Astrocyte of the cerebellum (primary cell): ENCODE measurements at regions not wholly inside any gene's neighbourhood (a gene's known extent, or its start where the extent isn't known, plus 50 kb on each side); places are given as distances from the start of the nearest gene placed in this dataset.

Source experiments
- DNase-seq: peaks from one replicate; pipeline ENCODE4 v3.0.0-alpha.2; 2011; ENCODE audit warnings: low read depth
- H3K4me3 ChIP-seq: 2 replicates; pipeline ENCODE4 v1.5.1; 2011; ENCODE audit warnings: mild to moderate bottlenecking, low read depth, low read length, moderate library complexity
- in situ Hi-C: cut with HindIII; loops from 2 replicates; pipeline ENCODE4 v1.10.0; 2017; ENCODE audit warnings: low sequenced_read_pairs
- TF ChIP-seq, protein P1 (sequence below): IDR thresholded peaks from 2 replicates; pipeline ENCODE4 v1.5.1; 2012; ENCODE audit warnings: low read length, low read depth, moderate library complexity, mild to moderate bottlenecking; ENCODE audit errors: missing control alignments

DNA sequence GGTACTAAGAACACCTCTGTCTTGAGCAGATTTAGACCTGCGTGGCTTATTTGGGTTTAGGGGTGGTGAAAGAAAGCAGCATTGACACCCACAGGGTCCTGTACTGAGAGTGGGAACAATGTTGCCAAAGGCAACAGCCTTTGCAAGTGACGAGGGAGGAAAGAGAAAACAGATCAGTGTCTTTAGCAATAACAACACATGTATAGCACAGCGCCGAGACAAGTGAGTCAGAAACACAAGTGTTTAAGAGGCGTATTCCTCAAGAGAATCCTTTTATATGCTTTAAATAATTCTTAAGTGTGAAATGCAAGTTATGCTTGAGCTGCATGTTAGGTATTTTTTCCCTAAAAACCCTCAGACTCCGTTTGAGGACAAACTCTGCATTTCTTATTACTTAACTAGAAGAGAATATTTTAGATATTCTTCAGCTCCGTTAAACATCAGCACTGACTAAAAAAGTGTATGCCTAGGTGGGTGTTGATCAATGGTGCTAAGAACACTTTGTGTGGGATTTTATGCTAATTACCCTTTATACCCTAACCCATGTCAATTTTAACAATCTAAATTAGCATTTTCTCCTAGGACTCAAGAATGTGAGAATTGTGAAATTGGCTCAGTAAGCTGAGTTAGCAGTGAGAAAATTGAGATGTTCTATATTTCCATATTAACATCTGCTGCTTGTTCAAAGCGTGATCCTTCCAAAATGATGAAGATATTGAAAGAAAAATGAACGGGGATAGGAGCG lies 1095.4 kb upstream of the CELF2 start:
- in situ Hi-C loops = no loop called here
- TF ChIP-seq, protein P1, sequence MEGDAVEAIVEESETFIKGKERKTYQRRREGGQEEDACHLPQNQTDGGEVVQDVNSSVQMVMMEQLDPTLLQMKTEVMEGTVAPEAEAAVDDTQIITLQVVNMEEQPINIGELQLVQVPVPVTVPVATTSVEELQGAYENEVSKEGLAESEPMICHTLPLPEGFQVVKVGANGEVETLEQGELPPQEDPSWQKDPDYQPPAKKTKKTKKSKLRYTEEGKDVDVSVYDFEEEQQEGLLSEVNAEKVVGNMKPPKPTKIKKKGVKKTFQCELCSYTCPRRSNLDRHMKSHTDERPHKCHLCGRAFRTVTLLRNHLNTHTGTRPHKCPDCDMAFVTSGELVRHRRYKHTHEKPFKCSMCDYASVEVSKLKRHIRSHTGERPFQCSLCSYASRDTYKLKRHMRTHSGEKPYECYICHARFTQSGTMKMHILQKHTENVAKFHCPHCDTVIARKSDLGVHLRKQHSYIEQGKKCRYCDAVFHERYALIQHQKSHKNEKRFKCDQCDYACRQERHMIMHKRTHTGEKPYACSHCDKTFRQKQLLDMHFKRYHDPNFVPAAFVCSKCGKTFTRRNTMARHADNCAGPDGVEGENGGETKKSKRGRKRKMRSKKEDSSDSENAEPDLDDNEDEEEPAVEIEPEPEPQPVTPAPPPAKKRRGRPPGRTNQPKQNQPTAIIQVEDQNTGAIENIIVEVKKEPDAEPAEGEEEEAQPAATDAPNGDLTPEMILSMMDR = no peak
- DNase-seq = no peak
- H3K4me3 ChIP-seq = no peak overlapping the region

DNA sequence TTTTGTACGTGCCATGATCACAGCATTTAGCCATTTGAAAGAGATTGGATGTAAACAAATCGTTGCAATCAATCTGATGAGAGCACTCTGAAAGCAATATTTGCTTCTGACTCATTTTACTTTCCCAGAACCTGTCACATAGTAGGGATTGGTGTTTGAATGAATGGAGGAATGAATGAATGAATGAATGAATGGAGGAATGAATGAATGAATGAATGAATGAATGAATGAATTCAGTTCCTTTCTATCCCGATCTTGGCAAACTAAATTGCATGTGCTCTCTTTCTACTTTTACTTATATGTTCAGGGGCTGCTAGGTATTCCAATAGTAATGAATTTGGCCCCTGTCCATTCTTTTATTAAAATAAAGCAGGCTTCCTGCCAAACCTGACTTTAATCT lies 1091.7 kb upstream of the CELF2 start:
- no peak overlapping the region for H3K4me3 ChIP-seq
- no peak for DNase-seq
- TF ChIP-seq, protein P1 = no peak
- in situ Hi-C loops = no loop called here

DNA sequence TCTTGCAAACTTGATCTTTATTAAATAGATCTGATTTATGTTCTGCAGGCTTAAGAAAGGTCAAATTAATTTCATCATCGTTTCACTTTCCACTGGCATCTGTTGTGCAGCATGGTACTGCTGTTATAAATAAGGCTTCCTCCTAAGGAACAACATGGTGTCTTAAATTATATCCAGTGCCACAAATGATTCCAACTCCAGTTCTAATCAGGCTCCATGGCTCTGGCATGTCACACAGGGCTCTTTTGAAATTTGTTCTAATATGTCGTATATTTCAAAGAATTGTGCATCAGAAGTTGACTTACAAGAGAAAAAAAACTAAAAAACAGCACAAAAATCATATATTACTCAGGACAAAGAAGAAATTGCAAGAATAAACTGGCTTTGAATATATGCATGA lies 1090.8 kb upstream of the CELF2 start:
- in situ Hi-C loops = no loop called here
- TF ChIP-seq, protein P1 = no peak
- no peak overlapping the region for H3K4me3 ChIP-seq
- no peak for DNase-seq

DNA sequence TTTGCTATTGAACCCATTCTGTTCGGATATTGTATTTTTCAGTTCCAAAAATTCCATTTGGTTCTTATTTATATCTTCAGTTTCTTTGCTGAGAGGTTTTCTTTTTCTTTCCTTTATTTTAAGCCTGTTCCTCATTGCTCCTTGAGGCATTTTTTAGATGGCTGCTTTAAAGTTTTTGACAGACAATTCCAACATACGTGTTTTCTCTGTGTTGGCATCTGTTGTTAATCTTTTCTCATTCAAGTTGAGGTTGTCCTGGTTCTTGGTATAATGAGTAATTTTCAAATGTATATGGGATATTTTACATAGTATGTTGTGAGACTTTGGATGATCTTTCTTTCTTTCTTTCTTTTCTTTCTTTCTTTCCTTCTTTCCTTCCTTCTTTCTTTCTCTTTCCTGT lies 1078.0 kb upstream of the CELF2 start:
- TF ChIP-seq, protein P1 = no peak
- no peak for DNase-seq
- in situ Hi-C loops = no loop called here
- H3K4me3 ChIP-seq = no peak overlapping the region

DNA sequence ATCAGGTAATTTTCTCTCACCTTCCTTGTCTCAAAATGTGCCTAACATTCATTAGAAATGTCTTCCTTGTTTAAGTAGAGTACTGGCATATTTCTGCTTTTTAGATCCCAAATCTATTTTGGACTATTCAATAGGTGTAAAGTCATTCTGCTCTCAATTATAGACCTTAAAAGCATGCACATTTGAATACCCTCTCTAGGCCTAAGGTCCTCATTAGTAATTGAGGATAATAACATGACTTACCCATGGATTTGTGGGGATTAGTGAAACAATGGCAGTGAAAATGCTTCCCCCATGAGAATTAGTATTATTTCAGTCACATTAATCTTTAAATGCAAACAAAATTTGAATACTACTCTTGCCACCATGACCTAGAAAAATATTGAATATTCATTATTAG lies 1073.0 kb upstream of the CELF2 start:
- no peak for DNase-seq
- H3K4me3 ChIP-seq = no peak overlapping the region
- in situ Hi-C loops = no loop called here
- TF ChIP-seq, protein P1 = no peak

DNA sequence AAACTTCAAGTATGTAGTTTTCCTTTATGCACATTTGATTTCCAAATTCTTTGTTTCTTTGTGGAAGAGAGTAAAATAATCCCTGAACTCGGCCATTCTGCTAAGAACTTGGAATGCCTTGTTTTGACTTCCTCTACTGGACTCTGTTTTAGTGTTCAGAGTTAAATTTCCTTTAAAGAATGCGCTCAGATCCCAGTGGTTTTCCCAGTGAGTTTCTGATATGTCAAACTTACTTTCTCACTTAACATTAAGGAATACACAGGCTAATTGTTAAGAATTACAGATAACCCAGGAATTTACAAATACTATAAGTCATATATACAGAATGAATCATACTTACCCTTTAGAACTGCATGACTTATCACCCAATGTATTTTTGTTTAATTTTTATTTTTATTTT lies 1067.6 kb upstream of the CELF2 start:
- H3K4me3 ChIP-seq = no peak overlapping the region
- no peak for DNase-seq
- in situ Hi-C loops = no loop called here
- TF ChIP-seq, protein P1 = no peak
